Endothelial cell of umbilical vein (primary cell): ENCODE measurements at regions not wholly inside any gene's neighbourhood (a gene's known extent, or its start where the extent isn't known, plus 50 kb on each side); places are given as distances from the start of the nearest gene placed in this dataset.

Experiments used
- BruUV-seq: library from RNA; stranded (reverse); fragments of 400-500 nt; replicated peaks from 2 replicates; lab custom pipeline; 2021; lab: Mats Ljungman, UMichigan
- CTCF ChIA-PET: fragments of 300-600, 350-600 bp; sonication (Branson Sonifier 250); formaldehyde crosslinking; loops from one replicate; lab custom pipeline; 2021; ENCODE audit warnings: antibody characterized with exemption, inconsistent platforms; lab: Charles Lee
- POLR2A ChIA-PET: fragments of 300-600, 350-600 bp; sonication (Branson Sonifier 250); formaldehyde crosslinking; loops from one replicate; lab custom pipeline; 2021; ENCODE audit warnings: antibody characterized with exemption, inconsistent platforms; lab: Charles Lee
- DNase-seq: peaks from one replicate; pipeline ENCODE4 v3.0.0-alpha.2; 2011; ENCODE audit warnings: low read depth, low spot score
- FAIRE-seq: peaks from 2 replicates; lab custom pipeline; 2011; peaks lifted over from hg19 to GRCh38; lab: Jason Lieb, UNC
- H2AFZ ChIP-seq: 2 replicates; pipeline ENCODE4 v1.6.0; 2012; ENCODE audit warnings: low read depth, low read length, control low read depth, inconsistent platforms
- H3K27ac ChIP-seq: 2 replicates; pipeline ENCODE4 v1.5.1; 2011; ENCODE audit warnings: low read depth, mild to moderate bottlenecking, control low read depth, low read length, moderate library complexity; ENCODE audit not compliant: insufficient read depth
- H3K27me3 ChIP-seq, 2 experiments: 2 replicates each; pipeline versions ENCODE4 v1.6.0 to v1.6.1; 2011; ENCODE audit warnings: low read length in 2 of 2, mixed read lengths in 1 of 2; ENCODE audit not compliant: control insufficient read depth in 2 of 2, insufficient read depth in 2 of 2
- H3K36me3 ChIP-seq, 2 experiments: 2 replicates in 1 of 2; 3 replicates in 1 of 2; pipeline ENCODE4 v1.5.1; 2011; ENCODE audit warnings: low read length in 2 of 2, mild to moderate bottlenecking in 1 of 2, moderate library complexity in 1 of 2; ENCODE audit not compliant: control insufficient read depth in 2 of 2, insufficient read depth in 2 of 2; ENCODE audit errors: extremely low read depth in 1 of 2
- H3K4me1 ChIP-seq: 3 replicates; pipeline ENCODE4 v1.5.1; 2011; ENCODE audit warnings: mild to moderate bottlenecking, low read length; ENCODE audit not compliant: control insufficient read depth, insufficient read depth; ENCODE audit errors: extremely low read depth
- H3K4me2 ChIP-seq: 2 replicates; pipeline ENCODE4 v1.6.1; 2011; ENCODE audit warnings: low read length, control low read depth, mixed read lengths; ENCODE audit not compliant: insufficient read depth
- H3K4me3 ChIP-seq, 3 experiments: fragments of 200-600 bp in 1 of 3; sonication (generic), shearing (Covaris generic) in 1 of 3; replicated peaks in 1 of 3; 2 replicates each; pipeline ENCODE4 v1.5.1; 2011 to 2016; ENCODE audit warnings: control low read depth in 3 of 3, low read length in 3 of 3, mild to moderate bottlenecking in 2 of 3, inconsistent platforms in 1 of 3, low read depth in 1 of 3, moderate library complexity in 1 of 3; ENCODE audit not compliant: insufficient read depth in 1 of 3
- H3K79me2 ChIP-seq: 2 replicates; pipeline ENCODE4 v1.6.0; 2012; ENCODE audit warnings: low read length, inconsistent platforms; ENCODE audit not compliant: control insufficient read depth, insufficient read depth
- H3K9ac ChIP-seq: replicated peaks from 2 replicates; pipeline ENCODE3; 2011; ENCODE audit warnings: low read length, control low read depth; ENCODE audit not compliant: insufficient read depth; ENCODE audit errors: extremely low read depth
- H3K9me1 ChIP-seq: replicated peaks from 3 replicates; pipeline ENCODE4 v1.6.0; 2011; ENCODE audit warnings: mild to moderate bottlenecking, low read length; ENCODE audit not compliant: control insufficient read depth, insufficient read depth; ENCODE audit errors: extremely low read depth
- H3K9me3 ChIP-seq: replicated peaks from 2 replicates; pipeline ENCODE4 v1.5.1; 2012; ENCODE audit warnings: low read length, inconsistent platforms; ENCODE audit not compliant: control insufficient read depth, insufficient read depth
- H4K20me1 ChIP-seq: replicated peaks from 2 replicates; pipeline ENCODE3; 2011; ENCODE audit warnings: mild to moderate bottlenecking, low read length; ENCODE audit not compliant: control insufficient read depth, insufficient read depth; ENCODE audit errors: extremely low read depth
- FOS ChIP-seq: IDR thresholded peaks from 2 replicates; pipeline ENCODE4 v1.6.1; 2011; ENCODE audit warnings: mild to moderate bottlenecking, low read length, moderate library complexity, borderline replicate concordance; ENCODE audit not compliant: insufficient read depth
- POLR2A ChIP-seq: IDR thresholded peaks from 2 replicates; pipeline ENCODE4 v1.6.1; 2012; ENCODE audit warnings: low read depth, mild to moderate bottlenecking, control low read depth, low read length
- POLR2AphosphoS5 ChIP-seq: IDR thresholded peaks from 2 replicates; pipeline ENCODE4 v1.6.1; 2012; ENCODE audit warnings: low read depth, mild to moderate bottlenecking, control low read depth, low read length, moderate library complexity; ENCODE audit not compliant: insufficient read depth
- dilution Hi-C: fragments of 300-500 bp; cut with MboI; formaldehyde crosslinking; loops from one replicate; pipeline ENCODE4 v1.15.0; 2019; ENCODE audit warnings: low sequenced_read_pairs; ENCODE audit not compliant: extremely low pct_ligation_motif_present
- intact Hi-C: fragments of 100-400 bp; cut with micrococcal nuclease; formaldehyde crosslinking; loops from one replicate; pipeline ENCODE4 v1.10.0; 2022

GRCh38 chr6:164075981-164076615, 661.6 kb downstream of the QKI start:
- TF ChIP-seq FOS (no peak), POLR2AphosphoS5 (no peak)
- Histone ChIP-seq H4K20me1 (no peaks in the 10 kb centered on the region), H3K9ac (no peak overlapping the region), H3K4me1 (no peaks in the 10 kb centered on the region), H3K4me3 (no peak overlapping the region), H3K36me3 (no peaks in the 10 kb centered on the region), H2AFZ (no peak overlapping the region), H3K79me2 (no peaks in the 10 kb centered on the region), H3K9me1 (no peaks in the 10 kb centered on the region), H3K27ac (no peak overlapping the region), H3K27me3 (no peaks in the 10 kb centered on the region), H3K4me2 (no peak overlapping the region), H3K9me3 (no peaks in the 10 kb centered on the region)
- no TSS peak for BruUV-seq
- FAIRE-seq: no peak
- intact Hi-C loops (no loop called here), dilution Hi-C loops (no loop called here)
- DNase-seq: no peak
- ChIA-PET CTCF (interaction anchor here (1.0 kb wide), 1 partner anchor 34 kb away, joined by 3 read pairs; no protein-coding TSS in a partner anchor), POLR2A (no interaction called here)

- Histone ChIP-seq H3K9me3 (no peaks in the 10 kb centered on the region), H2AFZ (no peak overlapping the region), H3K4me2 (no peak overlapping the region), H3K4me3 (no peak overlapping the region), H4K20me1 (no peaks in the 10 kb centered on the region), H3K27ac (no peak overlapping the region), H3K36me3 (no peaks in the 10 kb centered on the region), H3K79me2 (no peaks in the 10 kb centered on the region), H3K9ac (no peak overlapping the region), H3K9me1 (no peaks in the 10 kb centered on the region), H3K4me1 (no peaks in the 10 kb centered on the region), H3K27me3 (no peaks in the 10 kb centered on the region)
- intact Hi-C loops (no loop called here), dilution Hi-C loops (no loop called here)
- no peak for TF ChIP-seq POLR2A
- no peak for TF ChIP-seq POLR2AphosphoS5
- ChIA-PET CTCF (no interaction called here), POLR2A (no interaction called here)
- no TSS peak for BruUV-seq
- FAIRE-seq: no peak
- no peak for DNase-seq
These were observed 657.7 kb downstream of the QKI start for GRCh38 chr6:164072240-164072666.
